H1 (cell line): ENCODE measurements at regions not wholly inside any gene's neighbourhood (a gene's known extent, or its start where the extent isn't known, plus 50 kb on each side); places are given as distances from the start of the nearest gene placed in this dataset.

Experiments used
- BCL11A ChIP-seq, 2 experiments: IDR thresholded peaks; one replicate each; pipeline ENCODE4 v1.6.1; 2011; ENCODE audit warnings: low read depth in 2 of 2, low read length in 2 of 2, mild to moderate bottlenecking in 2 of 2
- CTCF ChIP-seq, 3 experiments: IDR thresholded peaks; 1 replicate in 2 of 3; 2 replicates in 1 of 3; pipeline versions ENCODE4 v1.5.1 to v1.6.1; 2011; ENCODE audit warnings: low read length in 3 of 3, mild to moderate bottlenecking in 3 of 3, inconsistent platforms in 2 of 3, low read depth in 1 of 3, moderate library complexity in 1 of 3; ENCODE audit not compliant: insufficient read depth in 1 of 3; ENCODE audit errors: control extremely low read depth in 1 of 3
- EP300 ChIP-seq, 2 experiments: IDR thresholded peaks; 1 replicate in 1 of 2; 2 replicates in 1 of 2; pipeline ENCODE4 v1.6.1; 2011 to 2012; ENCODE audit warnings: low read depth in 2 of 2, low read length in 2 of 2, mild to moderate bottlenecking in 2 of 2, borderline replicate concordance in 1 of 2, inconsistent platforms in 1 of 2, moderate library complexity in 1 of 2
- PHF8 ChIP-seq: fragments of 200-600 bp; sonication (generic); conservative IDR thresholded peaks from 2 replicates; pipeline ENCODE4 v1.7.1; 2012; ENCODE audit warnings: low read depth, mild to moderate bottlenecking, inconsistent platforms, low read length, moderate library complexity
- POLR2A ChIP-seq, 2 experiments: IDR thresholded peaks; 1 replicate in 1 of 2; 2 replicates in 1 of 2; pipeline ENCODE4 v1.6.1; 2011; ENCODE audit warnings: low read depth in 2 of 2, low read length in 2 of 2, mild to moderate bottlenecking in 2 of 2; ENCODE audit errors: control extremely low read depth in 1 of 2
- TCF12 ChIP-seq: IDR thresholded peaks from 2 replicates; pipeline ENCODE4 v1.6.1; 2011; ENCODE audit warnings: low read depth, mild to moderate bottlenecking, low read length
- YY1 ChIP-seq: IDR thresholded peaks from 2 replicates; pipeline ENCODE4 v1.6.1; 2011; ENCODE audit warnings: low read depth, mild to moderate bottlenecking, low read length
- ZNF274 ChIP-seq: IDR thresholded peaks from 2 replicates; pipeline ENCODE4 v1.7.0; 2012; ENCODE audit warnings: low read length, borderline replicate concordance; ENCODE audit errors: extremely low read depth
- TF ChIP-seq, protein P1 (sequence below): IDR thresholded peaks from 2 replicates; pipeline ENCODE4 v1.6.1; 2011; ENCODE audit warnings: low read length, improper control_type of control experiment

DNA sequence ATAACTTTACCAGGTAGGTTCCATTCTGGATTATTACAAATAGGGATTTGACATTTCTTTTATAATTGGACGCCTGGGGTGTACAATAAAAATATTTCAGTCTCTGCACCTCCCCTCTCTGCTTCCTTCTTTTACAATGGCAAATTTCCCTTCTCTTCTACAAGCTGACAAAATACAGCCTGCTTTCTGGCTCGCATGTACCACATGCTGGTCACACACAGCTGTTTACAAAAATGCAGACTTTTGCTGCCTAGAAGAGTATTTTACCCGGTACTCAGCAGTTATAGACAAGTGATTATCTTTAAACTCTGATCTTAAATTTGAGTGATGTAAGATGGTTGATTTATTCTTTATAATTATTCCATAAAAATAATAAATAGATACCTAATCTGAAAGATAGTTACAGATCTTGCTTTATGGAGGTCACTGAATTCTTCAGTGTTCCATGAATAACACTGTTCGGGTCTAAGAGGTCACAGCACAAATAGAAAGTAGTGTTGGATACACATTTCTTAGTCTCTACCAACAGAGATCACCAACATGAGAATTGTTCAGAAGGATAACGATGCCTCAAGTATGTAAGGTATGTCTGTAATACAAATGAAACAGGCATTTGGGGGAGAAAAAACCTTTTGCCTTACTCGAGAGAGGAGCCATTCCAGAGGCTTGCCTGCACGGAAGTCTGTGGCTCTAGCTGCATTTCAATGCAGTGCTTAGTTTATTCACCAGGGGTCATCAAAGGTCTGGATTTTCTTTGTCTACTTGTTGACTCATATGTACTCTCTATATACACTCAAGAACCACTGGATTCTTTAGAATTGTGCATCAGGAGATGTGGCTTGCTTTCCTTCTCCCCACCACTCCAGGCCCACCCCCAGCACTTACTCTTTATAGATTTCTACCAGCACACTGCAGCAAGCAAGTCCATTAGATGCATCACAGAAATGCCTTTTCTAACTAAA lies 206.6 kb upstream of the RFX3 start:
- no peak for TF ChIP-seq BCL11A (IDR thresholded peaks at IDR 0.05; ENCODE audit: low read depth in 2 of 2, low read length in 2 of 2)
- no peak for TF ChIP-seq POLR2A (IDR thresholded peaks at IDR 0.05; ENCODE audit: control extremely low read depth in 1 of 2, low read depth in 2 of 2, low read length in 2 of 2)
- TF ChIP-seq EP300 (IDR thresholded peaks at IDR 0.05; ENCODE audit: borderline replicate concordance in 1 of 2, low read depth in 2 of 2, low read length in 2 of 2), result no peak
- no peak for TF ChIP-seq YY1
- TF ChIP-seq CTCF (IDR thresholded peaks at IDR 0.05; ENCODE audit: control extremely low read depth in 1 of 3, insufficient read depth in 1 of 3, low read depth in 1 of 3, low read length in 3 of 3), result peak in 2 of 3 experiments; percentile 68 to 75; a peak in 3 of 4 replicates
- TF ChIP-seq PHF8, result no peak
- no peak for TF ChIP-seq ZNF274
- TF ChIP-seq, protein P1, sequence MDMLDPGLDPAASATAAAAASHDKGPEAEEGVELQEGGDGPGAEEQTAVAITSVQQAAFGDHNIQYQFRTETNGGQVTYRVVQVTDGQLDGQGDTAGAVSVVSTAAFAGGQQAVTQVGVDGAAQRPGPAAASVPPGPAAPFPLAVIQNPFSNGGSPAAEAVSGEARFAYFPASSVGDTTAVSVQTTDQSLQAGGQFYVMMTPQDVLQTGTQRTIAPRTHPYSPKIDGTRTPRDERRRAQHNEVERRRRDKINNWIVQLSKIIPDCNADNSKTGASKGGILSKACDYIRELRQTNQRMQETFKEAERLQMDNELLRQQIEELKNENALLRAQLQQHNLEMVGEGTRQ, result no peak
- TF ChIP-seq TCF12, result no peak
